H1 (cell line): ENCODE measurements at regions not wholly inside any gene's neighbourhood (a gene's known extent, or its start where the extent isn't known, plus 50 kb on each side); places are given as distances from the start of the nearest gene placed in this dataset.

Source experiments
- ASH2L ChIP-seq: fragments of 200-600, 300-600 bp; sonication (generic); IDR thresholded peaks from one replicate; pipeline ENCODE4 v1.7.1; 2017; ENCODE audit warnings: low read length
- E2F6 ChIP-seq: IDR thresholded peaks from 2 replicates; pipeline ENCODE4 v1.6.1; 2012; ENCODE audit warnings: inconsistent platforms
- MAX ChIP-seq: IDR thresholded peaks from 2 replicates; pipeline ENCODE4 v1.6.1; 2012; ENCODE audit warnings: inconsistent platforms
- POLR2A ChIP-seq, 2 experiments: IDR thresholded peaks; 1 replicate in 1 of 2; 2 replicates in 1 of 2; pipeline ENCODE4 v1.6.1; 2011; ENCODE audit warnings: low read depth in 2 of 2, low read length in 2 of 2, mild to moderate bottlenecking in 2 of 2; ENCODE audit errors: control extremely low read depth in 1 of 2
- TF ChIP-seq, protein P1 (sequence below), 3 experiments: IDR thresholded peaks; 1 replicate in 2 of 3; 2 replicates in 1 of 3; pipeline versions ENCODE4 v1.5.1 to v1.6.1; 2011; ENCODE audit warnings: low read length in 3 of 3, mild to moderate bottlenecking in 3 of 3, inconsistent platforms in 2 of 3, low read depth in 1 of 3, moderate library complexity in 1 of 3; ENCODE audit not compliant: insufficient read depth in 1 of 3; ENCODE audit errors: control extremely low read depth in 1 of 3

DNA sequence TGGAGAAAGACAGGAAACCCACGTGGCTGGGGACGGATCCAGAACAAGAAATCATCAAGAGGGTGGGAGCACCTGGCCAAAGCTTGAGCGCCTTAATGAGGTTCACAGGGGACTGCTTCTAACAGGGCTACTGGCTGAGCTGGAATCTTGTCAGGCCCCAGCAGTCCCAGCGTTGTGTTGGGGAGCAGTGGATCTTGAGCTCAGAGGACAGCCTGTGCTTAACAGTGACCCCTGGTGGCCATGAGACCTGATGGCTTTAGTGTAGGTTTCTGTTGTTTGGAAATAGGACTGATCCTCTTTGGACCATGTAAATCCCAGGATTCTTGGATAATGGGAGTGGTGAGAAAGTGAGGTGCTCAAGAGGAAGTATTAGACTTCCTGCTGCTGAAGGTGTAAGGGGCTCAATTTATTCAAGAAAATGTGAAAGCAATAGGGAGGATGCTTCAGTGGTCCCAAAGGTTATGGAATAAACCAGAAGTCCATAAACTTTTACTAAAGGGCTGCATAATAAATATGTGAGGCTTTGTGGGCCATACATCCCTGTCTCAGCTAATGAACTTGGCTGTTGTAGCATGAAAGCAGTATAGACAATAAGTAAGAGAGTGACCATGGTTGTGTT lies 216.2 kb downstream of the NFATC2 start (continued):
- TF ChIP-seq MAX (no peak), ASH2L (no peak), POLR2A (IDR thresholded peaks at IDR 0.05; ENCODE audit: control extremely low read depth in 1 of 2, low read depth in 2 of 2, low read length in 2 of 2) (no peak), E2F6 (no peak)
- TF ChIP-seq, protein P1, sequence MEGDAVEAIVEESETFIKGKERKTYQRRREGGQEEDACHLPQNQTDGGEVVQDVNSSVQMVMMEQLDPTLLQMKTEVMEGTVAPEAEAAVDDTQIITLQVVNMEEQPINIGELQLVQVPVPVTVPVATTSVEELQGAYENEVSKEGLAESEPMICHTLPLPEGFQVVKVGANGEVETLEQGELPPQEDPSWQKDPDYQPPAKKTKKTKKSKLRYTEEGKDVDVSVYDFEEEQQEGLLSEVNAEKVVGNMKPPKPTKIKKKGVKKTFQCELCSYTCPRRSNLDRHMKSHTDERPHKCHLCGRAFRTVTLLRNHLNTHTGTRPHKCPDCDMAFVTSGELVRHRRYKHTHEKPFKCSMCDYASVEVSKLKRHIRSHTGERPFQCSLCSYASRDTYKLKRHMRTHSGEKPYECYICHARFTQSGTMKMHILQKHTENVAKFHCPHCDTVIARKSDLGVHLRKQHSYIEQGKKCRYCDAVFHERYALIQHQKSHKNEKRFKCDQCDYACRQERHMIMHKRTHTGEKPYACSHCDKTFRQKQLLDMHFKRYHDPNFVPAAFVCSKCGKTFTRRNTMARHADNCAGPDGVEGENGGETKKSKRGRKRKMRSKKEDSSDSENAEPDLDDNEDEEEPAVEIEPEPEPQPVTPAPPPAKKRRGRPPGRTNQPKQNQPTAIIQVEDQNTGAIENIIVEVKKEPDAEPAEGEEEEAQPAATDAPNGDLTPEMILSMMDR (IDR thresholded peaks at IDR 0.05; ENCODE audit: control extremely low read depth in 1 of 3, insufficient read depth in 1 of 3, low read depth in 1 of 3, low read length in 3 of 3) = peak; percentile 74 to 92 (median 74)
